Brain microvascular endothelial cell (primary cell): ENCODE measurements at regions not wholly inside any gene's neighbourhood (a gene's known extent, or its start where the extent isn't known, plus 50 kb on each side); places are given as distances from the start of the nearest gene placed in this dataset.

Source experiments
- DNase-seq: peaks from one replicate; pipeline ENCODE4 v3.0.0-alpha.2; 2020
- H3K27ac ChIP-seq: fragments of 250-450 bp; sonication (Bioruptor Pico); 2 replicates; pipeline ENCODE4 v1.5.1; 2020; ENCODE audit warnings: mild to moderate bottlenecking, moderate library complexity
- H3K27me3 ChIP-seq: fragments of 250-450 bp; sonication (Bioruptor Pico); replicated peaks from 2 replicates; pipeline ENCODE4 v1.5.1; 2020; ENCODE audit warnings: mild to moderate bottlenecking
- H3K36me3 ChIP-seq: fragments of 250-450 bp; sonication (Bioruptor Pico); replicated peaks from 2 replicates; pipeline ENCODE4 v1.5.1; 2020; ENCODE audit warnings: mild to moderate bottlenecking
- H3K4me3 ChIP-seq: 2 replicates; pipeline ENCODE4 v1.5.1; 2011; ENCODE audit warnings: low read depth, mild to moderate bottlenecking, control low read depth, low read length, moderate library complexity
- CTCF ChIP-seq: IDR thresholded peaks from 2 replicates; pipeline ENCODE4 v1.5.1; 2011; ENCODE audit warnings: low read depth, mild to moderate bottlenecking, moderate library complexity, low read length, control low read depth, inconsistent platforms; ENCODE audit errors: missing control alignments
- in situ Hi-C: cut with HindIII; loops from 2 replicates; pipeline ENCODE4 v1.10.0; 2017; ENCODE audit warnings: low sequenced_read_pairs, low pct_ligation_motif_present

DNA sequence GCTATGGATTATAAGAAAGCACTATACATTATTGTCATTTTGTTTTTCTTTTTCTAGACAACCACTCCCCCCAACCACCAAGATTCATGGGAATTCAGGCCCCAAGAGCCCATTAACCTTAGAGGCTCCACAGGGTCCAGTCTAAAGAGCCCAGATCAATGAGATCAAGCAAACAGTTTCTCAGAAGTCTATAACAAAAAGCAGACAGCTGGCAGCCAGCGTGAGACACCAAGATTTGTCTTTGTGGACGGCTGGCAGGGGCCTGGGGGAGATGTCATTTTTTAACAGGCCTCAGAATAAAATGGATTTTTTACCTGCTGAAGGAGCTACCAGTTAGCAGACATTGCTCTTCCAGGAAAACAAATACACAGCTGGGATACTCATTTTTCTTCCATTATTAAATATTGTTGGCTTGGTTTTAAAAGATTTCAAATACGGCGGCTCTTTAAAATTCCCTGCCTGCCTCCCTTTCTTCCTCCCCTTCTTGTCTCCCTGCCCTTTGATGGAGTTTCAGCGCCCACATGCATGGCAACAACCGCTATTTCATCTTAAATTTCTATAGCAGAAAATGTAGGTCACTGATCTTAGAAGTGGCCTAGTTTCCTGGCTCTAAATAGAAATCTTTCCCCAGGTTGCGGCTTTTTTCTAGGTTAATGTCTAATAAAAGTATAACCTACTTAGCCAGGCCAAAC, 130.6 kb downstream of the FAM174B start:
- Histone ChIP-seq H3K27ac (no peak overlapping the region), H3K4me3 (no peak overlapping the region), H3K36me3 (no peaks in the 10 kb centered on the region), H3K27me3 (no peaks in the 10 kb centered on the region)
- in situ Hi-C loops: no loop called here
- TF ChIP-seq CTCF: no peak
- DNase-seq: no peak

DNA sequence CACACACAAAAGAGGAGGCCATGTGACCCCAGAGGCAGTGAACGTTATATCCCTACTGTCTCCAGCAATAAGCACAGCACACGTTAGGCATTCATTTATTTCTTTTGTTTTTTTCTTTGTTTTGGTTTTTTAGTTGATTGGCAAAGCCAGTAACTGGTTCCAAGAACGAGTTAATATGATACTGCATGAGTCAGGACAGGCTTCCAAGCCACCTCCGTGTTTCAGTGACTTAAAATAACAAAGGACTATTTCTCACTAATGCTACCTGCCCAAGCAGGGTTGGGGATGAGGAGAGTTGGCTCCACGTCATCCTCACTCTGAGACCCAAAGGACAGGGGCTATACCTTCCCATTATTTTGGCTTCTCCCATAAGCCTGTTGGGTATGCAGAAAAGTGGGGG, 130.5 kb downstream of the ST8SIA2 start:
- Histone ChIP-seq H3K27ac (no peak overlapping the region), H3K36me3 (no peaks in the 10 kb centered on the region), H3K27me3 (no peaks in the 10 kb centered on the region), H3K4me3 (no peak overlapping the region)
- DNase-seq: no peak
- in situ Hi-C loops: no loop called here
- no peak for TF ChIP-seq CTCF

- in situ Hi-C loops: no loop called here
- DNase-seq: no peak
- H3K4me3 ChIP-seq: no peak overlapping the region
- H3K36me3 ChIP-seq: no peaks in the 10 kb centered on the region
- no peak overlapping the region for H3K27ac ChIP-seq
- no peaks in the 10 kb centered on the region for H3K27me3 ChIP-seq
- no peak for TF ChIP-seq CTCF
Measured at GRCh38 chr15:92523176-92523575, 129.5 kb downstream of the ST8SIA2 start.

GRCh38 chr15:92521624-92522008, 127.9 kb downstream of the ST8SIA2 start:
- in situ Hi-C loops: no loop called here
- Histone ChIP-seq H3K36me3 (no peaks in the 10 kb centered on the region), H3K27ac (no peak overlapping the region), H3K27me3 (no peaks in the 10 kb centered on the region), H3K4me3 (no peak overlapping the region)
- DNase-seq: peak; percentile 83
- peak; percentile 88 for TF ChIP-seq CTCF

DNA sequence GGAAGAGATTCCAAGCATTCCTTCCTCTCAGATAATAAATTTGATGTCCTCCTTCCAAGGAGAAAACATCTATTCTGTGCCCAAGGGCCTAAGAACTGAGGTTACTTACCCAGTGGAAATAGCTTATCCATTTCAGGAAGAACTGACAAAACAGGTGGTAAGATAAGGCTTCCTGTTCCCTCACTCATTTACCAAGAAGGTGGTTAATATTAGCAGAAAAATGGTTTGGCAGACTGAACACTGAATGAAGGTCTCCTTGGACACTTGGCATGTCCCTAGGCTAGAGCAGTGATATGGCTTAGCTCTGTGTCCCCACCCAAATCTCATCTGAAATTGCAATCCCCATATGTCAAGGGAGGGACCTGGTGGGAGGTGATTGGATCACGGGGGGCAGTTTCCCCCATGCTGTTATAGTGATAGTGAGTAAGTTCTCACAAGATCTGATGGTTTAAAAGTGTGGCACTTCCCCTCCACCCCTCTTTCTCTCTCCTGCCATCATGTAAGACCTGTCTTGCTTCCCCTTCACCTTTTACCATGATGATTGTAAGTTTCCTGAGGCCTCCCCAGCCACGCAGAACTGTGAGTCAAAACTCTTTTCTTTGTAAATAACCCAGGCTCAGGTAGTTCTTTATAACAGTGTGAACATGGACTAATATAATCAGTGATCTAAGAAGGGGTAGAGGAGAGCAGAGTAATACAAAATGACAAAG, 127.4 kb downstream of the ST8SIA2 start:
- TF ChIP-seq CTCF: no peak
- in situ Hi-C loops: no loop called here

More for the DNA sequence above, 127.4 kb downstream of the ST8SIA2 start:
- no peak overlapping the region for H3K4me3 ChIP-seq
- H3K27ac ChIP-seq: no peak overlapping the region
- DNase-seq: no peak
- no peaks in the 10 kb centered on the region for H3K36me3 ChIP-seq
- H3K27me3 ChIP-seq: no peaks in the 10 kb centered on the region
